HepG2 (cell line): ENCODE measurements at regions not wholly inside any gene's neighbourhood (a gene's known extent, or its start where the extent isn't known, plus 50 kb on each side); places are given as distances from the start of the nearest gene placed in this dataset.

Experiments
- ATAC-seq: fragments of 200-7000 bp; cut with Tn5 transposase; 3 replicates; pipeline ENCODE4 v1.9.1; 2020; ENCODE audit warnings: mild to moderate bottlenecking, moderate library complexity
- BruUV-seq: library from RNA; stranded (reverse); fragments of 400-500 nt; replicated peaks from 2 replicates; lab custom pipeline; 2021; lab: Mats Ljungman, UMichigan
- CTCF ChIA-PET: fragments of 300-600 bp; formaldehyde crosslinking; extraction: SDS; loops from one replicate; lab custom pipeline; 2021; ENCODE audit warnings: low total read pairs, inconsistent platforms, low intra/inter-chr PET ratio; lab: Yijun Ruan, JAX
- POLR2A ChIA-PET: fragments of 350-600 bp; sonication (Branson Sonifier 250); formaldehyde crosslinking; loops from one replicate; lab custom pipeline; 2020; ENCODE audit warnings: antibody characterized with exemption, inconsistent platforms; lab: Yijun Ruan, JAX
- DNase-seq: peaks from one replicate; pipeline ENCODE4 v3.0.0-alpha.2; 2015; ENCODE audit warnings: low spot score
- FAIRE-seq: peaks from 3 replicates; lab custom pipeline; 2011; peaks lifted over from hg19 to GRCh38; lab: Jason Lieb, UNC
- H2AFZ ChIP-seq: one replicate; pipeline ENCODE4 v1.6.1; 2011; ENCODE audit warnings: low read length, inconsistent platforms
- H3K27ac ChIP-seq: fragments of 300-600 bp; 3 replicates; pipeline ENCODE4 v1.8.0; 2011; ENCODE audit warnings: mixed run types, mild to moderate bottlenecking, mixed read lengths, low read length, inconsistent platforms; ENCODE audit not compliant: insufficient read depth; ENCODE audit errors: extremely low read length
- H3K27me3 ChIP-seq, 2 experiments: fragments of 200-600 bp in 1 of 2; 2 replicates in 1 of 2; 3 replicates in 1 of 2; pipeline versions ENCODE4 v1.6.0 to v1.8.0; 2011; ENCODE audit warnings: low read length in 2 of 2, mild to moderate bottlenecking in 2 of 2, moderate library complexity in 2 of 2, inconsistent platforms in 1 of 2; ENCODE audit not compliant: insufficient read depth in 2 of 2, control insufficient read depth in 1 of 2
- H3K36me3 ChIP-seq, 2 experiments: fragments of 200-600 bp in 1 of 2; replicated peaks in 1 of 2; 2 replicates in 1 of 2; 3 replicates in 1 of 2; pipeline versions ENCODE4 v1.5.1 to v1.8.0; 2011; ENCODE audit warnings: low read length in 2 of 2, inconsistent platforms in 1 of 2; ENCODE audit not compliant: insufficient read depth in 2 of 2, control insufficient read depth in 1 of 2
- H3K4me1 ChIP-seq: 2 replicates; pipeline ENCODE4 v1.5.1; 2012; ENCODE audit warnings: low read length, inconsistent platforms; ENCODE audit not compliant: insufficient read depth
- H3K4me2 ChIP-seq: 2 replicates; pipeline ENCODE4 v1.6.0; 2011; ENCODE audit warnings: low read depth, low read length, inconsistent platforms
- H3K4me3 ChIP-seq, 3 experiments: fragments of 200-600 bp in 1 of 3; sonication (generic), shearing (Covaris generic) in 1 of 3; replicated peaks in 1 of 3; 2 replicates each; pipeline ENCODE4 v1.5.1; 2011 to 2016; ENCODE audit warnings: low read length in 3 of 3, inconsistent platforms in 2 of 3, low read depth in 2 of 3, mild to moderate bottlenecking in 2 of 3, control low read depth in 1 of 3, mixed read lengths in 1 of 3; ENCODE audit not compliant: insufficient read depth in 1 of 3
- H3K79me2 ChIP-seq: one replicate; pipeline ENCODE4 v1.6.1; 2011; ENCODE audit warnings: low read length, inconsistent platforms; ENCODE audit not compliant: insufficient read depth
- H3K9ac ChIP-seq: 2 replicates; pipeline ENCODE4 v1.6.0; 2011; ENCODE audit warnings: mild to moderate bottlenecking, low read depth, low read length, inconsistent platforms; ENCODE audit not compliant: insufficient read depth
- H3K9me3 ChIP-seq: 2 replicates; pipeline ENCODE4 v1.5.1; 2012; ENCODE audit warnings: mild to moderate bottlenecking, low read length
- H4K20me1 ChIP-seq: 2 replicates; pipeline ENCODE4 v1.6.0; 2011; ENCODE audit warnings: inconsistent platforms, mild to moderate bottlenecking, low read length, moderate library complexity; ENCODE audit not compliant: insufficient read depth
- CREB1 ChIP-seq, 2 experiments: fragments of 450-650 bp in 1 of 2; IDR thresholded peaks; 2 replicates each; pipeline ENCODE4 v1.6.1; 2016 to 2017; ENCODE audit warnings: control low read depth in 1 of 2, mild to moderate bottlenecking in 1 of 2, missing compliant biosample characterization in 1 of 2, missing genetic modification characterization in 1 of 2
- KMT2A ChIP-seq: sonication (generic); formaldehyde crosslinking; IDR thresholded peaks from 2 replicates; pipeline ENCODE4 v1.4.0; 2020; ENCODE audit warnings: missing genetic modification reagents
- LCORL ChIP-seq, 2 experiments: fragments of 450-650 bp in 1 of 2; sonication (generic) in 1 of 2; formaldehyde crosslinking in 1 of 2; IDR thresholded peaks; 2 replicates each; pipeline versions ENCODE4 v1.5.0 to v1.6.1; 2017 to 2020; ENCODE audit warnings: antibody characterized with exemption in 1 of 2, missing genetic modification reagents in 1 of 2
- REXO4 ChIP-seq: sonication (generic); formaldehyde crosslinking; IDR thresholded peaks from 2 replicates; pipeline ENCODE4 v1.8.0; 2022; ENCODE audit warnings: missing genetic modification reagents, mild to moderate bottlenecking, borderline replicate concordance
- THAP11 ChIP-seq: IDR thresholded peaks from 2 replicates; pipeline ENCODE4 v1.6.1; 2016; ENCODE audit warnings: missing biosample characterization, missing genetic modification reagents
- TOPORS ChIP-seq: sonication (generic); formaldehyde crosslinking; IDR thresholded peaks from 2 replicates; pipeline ENCODE4 v1.8.0; 2023; ENCODE audit warnings: mild to moderate bottlenecking, missing genetic modification reagents
- ZBTB34 ChIP-seq: sonication (generic); formaldehyde crosslinking; IDR thresholded peaks from 2 replicates; pipeline ENCODE4 v1.8.0; 2022; ENCODE audit warnings: mild to moderate bottlenecking, missing genetic modification reagents
- ZNF234 ChIP-seq: sonication (generic); formaldehyde crosslinking; conservative IDR thresholded peaks from 2 replicates; pipeline ENCODE4 v1.5.1; 2020; ENCODE audit warnings: mild to moderate bottlenecking, missing genetic modification reagents
- ZNF562 ChIP-seq: sonication (generic); formaldehyde crosslinking; IDR thresholded peaks from 2 replicates; pipeline ENCODE4 v1.8.0; 2022; ENCODE audit warnings: missing genetic modification reagents, borderline replicate concordance
- ZNF839 ChIP-seq: sonication (generic); formaldehyde crosslinking; IDR thresholded peaks from 2 replicates; pipeline ENCODE4 v1.4.0; 2020; ENCODE audit warnings: missing genetic modification reagents, mild to moderate bottlenecking, borderline replicate concordance
- ZXDC ChIP-seq: sonication (generic); formaldehyde crosslinking; IDR thresholded peaks from 2 replicates; pipeline ENCODE4 v1.5.0; 2020; ENCODE audit warnings: mild to moderate bottlenecking, missing genetic modification reagents
- WGBS: methylation state at CpG from one replicate; pipeline ENCODE4 v1.1.6; 2017; ENCODE audit warnings: low lambda C conversion rate; 5-methylcytosine and 5-hydroxymethylcytosine counted together
- in situ Hi-C: cut with HindIII; loops from 2 replicates; pipeline ENCODE4 v1.10.0; 2017; ENCODE audit warnings: low pct_unique_long_range_greater_than_20kb; ENCODE audit not compliant: extremely low pct_ligation_motif_present
- intact Hi-C: fragments of 100-400 bp; cut with micrococcal nuclease; formaldehyde crosslinking; loops from one replicate; pipeline ENCODE4 v1.10.0; 2022; ENCODE audit not compliant: unreplicated experiment
- TF ChIP-seq, protein P1 (sequence below): sonication (generic); formaldehyde crosslinking; IDR thresholded peaks from 2 replicates; pipeline ENCODE4 v1.5.0; 2020; ENCODE audit warnings: mild to moderate bottlenecking, missing genetic modification reagents, borderline replicate concordance
- TF ChIP-seq, protein P2 (sequence below): sonication (generic); formaldehyde crosslinking; IDR thresholded peaks from 2 replicates; pipeline ENCODE4 v1.5.0; 2020; ENCODE audit warnings: mild to moderate bottlenecking, missing genetic modification reagents, borderline replicate concordance

DNA sequence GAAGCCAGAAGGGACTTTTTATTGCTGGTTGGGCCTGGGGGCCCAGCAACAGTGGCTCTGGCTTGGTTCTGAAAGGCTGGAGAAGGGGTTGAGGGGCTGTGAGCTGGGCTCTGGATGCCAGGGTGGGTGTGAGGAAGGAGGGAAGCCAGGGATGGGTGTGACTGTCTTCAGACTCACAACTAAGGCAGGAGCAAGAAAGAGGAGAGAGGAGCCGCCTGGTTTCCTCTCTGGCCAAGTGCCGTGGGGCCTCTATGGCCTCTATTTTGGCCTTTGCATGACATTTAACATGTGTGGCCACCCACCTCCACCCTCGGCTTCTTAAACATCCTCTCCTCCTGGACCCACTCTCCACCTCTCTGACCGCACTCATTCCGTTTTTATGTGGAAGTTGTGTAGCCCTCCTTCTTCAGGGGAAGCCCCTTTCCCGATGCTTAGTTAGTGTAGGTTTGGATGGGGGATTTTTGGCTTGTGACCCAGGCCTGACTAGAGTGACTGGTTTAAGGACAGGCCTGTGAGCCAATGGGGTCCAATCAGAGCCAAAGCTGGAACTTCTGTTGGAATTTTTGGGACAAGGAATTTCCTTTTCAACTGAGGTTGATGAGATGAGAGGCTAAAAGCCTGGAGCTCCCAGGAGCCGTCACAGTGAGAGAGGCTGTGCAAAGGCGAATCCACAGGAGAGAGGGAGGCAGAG, 517.8 kb downstream of the CCDC171 start:
- H2AFZ ChIP-seq, result no peak overlapping the region
- FAIRE-seq (no peak), DNase-seq (no peak), ATAC-seq (no peak)
- intact Hi-C loops (no loop called here), in situ Hi-C loops (no loop called here)
- BruUV-seq, result no TSS peak
- H3K4me3 ChIP-seq, result no peak overlapping the region
- no peaks in the 10 kb centered on the region for H4K20me1 ChIP-seq
- H3K27ac ChIP-seq, result no peak overlapping the region
- H3K36me3 ChIP-seq, result no peaks in the 10 kb centered on the region
- POLR2A ChIA-PET, result no interaction called here
- CTCF ChIA-PET, result no interaction called here
- no peak overlapping the region for H3K9ac ChIP-seq
- H3K9me3 ChIP-seq, result no peaks in the 10 kb centered on the region
- H3K79me2 ChIP-seq, result no peaks in the 10 kb centered on the region
- peaks cover 0 to 10% of the 10 kb centered on the region in 2 experiments; a peak in 1 of 5 replicates for H3K27me3 ChIP-seq
- no peaks in the 10 kb centered on the region for H3K4me1 ChIP-seq
- WGBS, result 6% methylated on average over 8 of the region's 8 CpGs
- H3K4me2 ChIP-seq, result no peak overlapping the region
- TF ChIP-seq, protein P1, sequence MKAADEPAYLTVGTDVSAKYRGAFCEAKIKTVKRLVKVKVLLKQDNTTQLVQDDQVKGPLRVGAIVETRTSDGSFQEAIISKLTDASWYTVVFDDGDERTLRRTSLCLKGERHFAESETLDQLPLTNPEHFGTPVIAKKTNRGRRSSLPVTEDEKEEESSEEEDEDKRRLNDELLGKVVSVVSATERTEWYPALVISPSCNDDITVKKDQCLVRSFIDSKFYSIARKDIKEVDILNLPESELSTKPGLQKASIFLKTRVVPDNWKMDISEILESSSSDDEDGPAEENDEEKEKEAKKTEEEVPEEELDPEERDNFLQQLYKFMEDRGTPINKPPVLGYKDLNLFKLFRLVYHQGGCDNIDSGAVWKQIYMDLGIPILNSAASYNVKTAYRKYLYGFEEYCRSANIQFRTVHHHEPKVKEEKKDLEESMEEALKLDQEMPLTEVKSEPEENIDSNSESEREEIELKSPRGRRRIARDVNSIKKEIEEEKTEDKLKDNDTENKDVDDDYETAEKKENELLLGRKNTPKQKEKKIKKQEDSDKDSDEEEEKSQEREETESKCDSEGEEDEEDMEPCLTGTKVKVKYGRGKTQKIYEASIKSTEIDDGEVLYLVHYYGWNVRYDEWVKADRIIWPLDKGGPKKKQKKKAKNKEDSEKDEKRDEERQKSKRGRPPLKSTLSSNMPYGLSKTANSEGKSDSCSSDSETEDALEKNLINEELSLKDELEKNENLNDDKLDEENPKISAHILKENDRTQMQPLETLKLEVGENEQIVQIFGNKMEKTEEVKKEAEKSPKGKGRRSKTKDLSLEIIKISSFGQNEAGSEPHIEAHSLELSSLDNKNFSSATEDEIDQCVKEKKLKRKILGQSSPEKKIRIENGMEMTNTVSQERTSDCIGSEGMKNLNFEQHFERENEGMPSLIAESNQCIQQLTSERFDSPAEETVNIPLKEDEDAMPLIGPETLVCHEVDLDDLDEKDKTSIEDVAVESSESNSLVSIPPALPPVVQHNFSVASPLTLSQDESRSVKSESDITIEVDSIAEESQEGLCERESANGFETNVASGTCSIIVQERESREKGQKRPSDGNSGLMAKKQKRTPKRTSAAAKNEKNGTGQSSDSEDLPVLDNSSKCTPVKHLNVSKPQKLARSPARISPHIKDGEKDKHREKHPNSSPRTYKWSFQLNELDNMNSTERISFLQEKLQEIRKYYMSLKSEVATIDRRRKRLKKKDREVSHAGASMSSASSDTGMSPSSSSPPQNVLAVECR, result no peak
- no peak for TF ChIP-seq LCORL (IDR thresholded peaks at IDR 0.05)
- no peak for TF ChIP-seq LCORL (CRISPR knock-in tag; IDR thresholded peaks at IDR 0.05)
- TF ChIP-seq ZXDC, result no peak
- no peak for TF ChIP-seq REXO4 (CRISPR knock-in tag)
- TF ChIP-seq THAP11 (CRISPR knock-in tag), result no peak
- TF ChIP-seq TOPORS (CRISPR knock-in tag), result no peak
- TF ChIP-seq ZBTB34 (CRISPR knock-in tag), result no peak
- TF ChIP-seq ZNF234 (CRISPR knock-in tag), result no peak
- no peak for TF ChIP-seq CREB1 (IDR thresholded peaks at IDR 0.05)
- no peak for TF ChIP-seq CREB1 (CRISPR knock-in tag; IDR thresholded peaks at IDR 0.05)
- TF ChIP-seq ZNF839, result no peak
- no peak for TF ChIP-seq ZNF562 (CRISPR knock-in tag)
- no peak for TF ChIP-seq KMT2A (CRISPR knock-in tag)
- TF ChIP-seq, protein P2, sequence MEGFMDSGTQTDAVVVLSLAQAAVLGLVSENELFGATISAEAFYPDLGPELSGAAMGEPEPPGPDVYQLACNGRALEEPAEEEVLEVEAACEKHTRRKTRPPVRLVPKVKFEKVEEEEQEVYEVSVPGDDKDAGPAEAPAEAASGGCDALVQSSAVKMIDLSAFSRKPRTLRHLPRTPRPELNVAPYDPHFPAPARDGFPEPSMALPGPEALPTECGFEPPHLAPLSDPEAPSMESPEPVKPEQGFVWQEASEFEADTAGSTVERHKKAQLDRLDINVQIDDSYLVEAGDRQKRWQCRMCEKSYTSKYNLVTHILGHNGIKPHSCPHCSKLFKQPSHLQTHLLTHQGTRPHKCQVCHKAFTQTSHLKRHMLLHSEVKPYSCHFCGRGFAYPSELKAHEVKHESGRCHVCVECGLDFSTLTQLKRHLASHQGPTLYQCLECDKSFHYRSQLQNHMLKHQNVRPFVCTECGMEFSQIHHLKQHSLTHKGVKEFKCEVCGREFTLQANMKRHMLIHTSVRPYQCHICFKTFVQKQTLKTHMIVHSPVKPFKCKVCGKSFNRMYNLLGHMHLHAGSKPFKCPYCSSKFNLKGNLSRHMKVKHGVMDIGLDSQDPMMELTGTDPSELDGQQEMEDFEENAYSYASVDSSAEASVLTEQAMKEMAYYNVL, result no peak
